Psoas muscle (tissue), 7 donors: ENCODE measurements at regions not wholly inside any gene's neighbourhood (a gene's known extent, or its start where the extent isn't known, plus 50 kb on each side); places are given as distances from the start of the nearest gene placed in this dataset.

Experiments
- ATAC-seq, 4 donors: fragments of 200-7000 bp; cut with Tn5 transposase; one replicate each; pipeline ENCODE4 v1.9.1; 2020; ENCODE audit warnings: moderate library complexity in 3 of 4, mild to moderate bottlenecking in 2 of 4
- DNase-seq, 2 donors: peaks; one replicate each; pipeline ENCODE4 v3.0.0-alpha.2; 2020
- H3K27ac ChIP-seq: fragments of 200-600 bp; one replicate; pipeline ENCODE4 v1.8.0; 2022
- H3K27me3 ChIP-seq, 3 donors: fragments of 200-600 bp in 1 of 3; one replicate each; pipeline versions ENCODE4 v1.6.1 to v1.8.0; 2013 to 2022; ENCODE audit warnings: low read length in 2 of 3, mild to moderate bottlenecking in 2 of 3, moderate library complexity in 1 of 3; ENCODE audit not compliant: insufficient read depth in 3 of 3
- H3K36me3 ChIP-seq, 2 donors: fragments of 200-600 bp in 1 of 2; one replicate each; pipeline versions ENCODE4 v1.6.1 to v1.8.0; 2013 to 2022; ENCODE audit warnings: low read depth in 1 of 2, mild to moderate bottlenecking in 1 of 2, moderate library complexity in 1 of 2; ENCODE audit not compliant: insufficient read depth in 1 of 2
- H3K4me1 ChIP-seq: fragments of 200-600 bp; one replicate; pipeline ENCODE4 v1.8.0; 2022
- H3K4me3 ChIP-seq: fragments of 200-600 bp; one replicate; pipeline ENCODE4 v1.8.0; 2022; ENCODE audit warnings: mild to moderate bottlenecking
- H3K9me3 ChIP-seq: fragments of 200-600 bp; one replicate; pipeline ENCODE4 v1.8.0; 2022
- WGBS, 3 donors: extraction: QIAGEN DNeasy Blood & Tissue Kit; methylation state at CpG; one replicate each; pipeline versions ENCODE4 v1.1.6 to v1.1.7; 2013; 5-methylcytosine and 5-hydroxymethylcytosine counted together
- intact Hi-C, 2 donors: fragments of 100-400 bp; cut with DNase I; formaldehyde crosslinking; loops; one replicate each; pipeline versions ENCODE4 v1.11.0 to v1.14.2; 2022
- TF ChIP-seq, protein P1 (sequence below): fragments of 200-600 bp; IDR thresholded peaks from one replicate; pipeline ENCODE4 v1.8.0; 2022; ENCODE audit warnings: antibody characterized with exemption
- donor health status: healthy with polysubstance abuse.
- donor health status: DM: no; HTN: no; CAD: no; lungs with moderate emphysema.
- donor health status: Bipolar disorder and iron deficiency.
- donor health status: healthy.
- donor health status: DM: yes; HTN: yes; CAD: no.
- donor health status: DM: no; HTN: no; CAD: no.
- donor health status: DM: yes; HTN: yes; CAD: no.

DNA sequence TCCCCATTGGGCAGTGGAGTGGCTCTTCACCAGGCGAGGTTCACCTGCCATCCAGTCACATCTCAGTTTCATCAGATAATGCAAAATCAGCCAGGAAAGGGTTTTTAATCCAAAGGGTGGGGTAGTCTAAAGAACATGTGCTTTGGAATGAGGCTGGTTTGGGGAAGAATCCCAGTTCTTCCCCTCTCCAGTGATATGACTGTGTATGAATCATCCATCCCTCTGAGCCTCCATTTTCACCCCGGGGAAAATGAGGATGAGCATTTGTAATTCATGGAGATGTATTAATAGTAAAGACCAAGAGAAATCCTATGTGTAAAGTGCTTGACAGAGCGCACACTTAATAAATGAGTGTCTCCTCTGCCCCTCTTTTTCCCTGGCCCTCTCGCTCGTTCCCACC is 215.1 kb upstream of the FGGY start:
- TF ChIP-seq, protein P1, sequence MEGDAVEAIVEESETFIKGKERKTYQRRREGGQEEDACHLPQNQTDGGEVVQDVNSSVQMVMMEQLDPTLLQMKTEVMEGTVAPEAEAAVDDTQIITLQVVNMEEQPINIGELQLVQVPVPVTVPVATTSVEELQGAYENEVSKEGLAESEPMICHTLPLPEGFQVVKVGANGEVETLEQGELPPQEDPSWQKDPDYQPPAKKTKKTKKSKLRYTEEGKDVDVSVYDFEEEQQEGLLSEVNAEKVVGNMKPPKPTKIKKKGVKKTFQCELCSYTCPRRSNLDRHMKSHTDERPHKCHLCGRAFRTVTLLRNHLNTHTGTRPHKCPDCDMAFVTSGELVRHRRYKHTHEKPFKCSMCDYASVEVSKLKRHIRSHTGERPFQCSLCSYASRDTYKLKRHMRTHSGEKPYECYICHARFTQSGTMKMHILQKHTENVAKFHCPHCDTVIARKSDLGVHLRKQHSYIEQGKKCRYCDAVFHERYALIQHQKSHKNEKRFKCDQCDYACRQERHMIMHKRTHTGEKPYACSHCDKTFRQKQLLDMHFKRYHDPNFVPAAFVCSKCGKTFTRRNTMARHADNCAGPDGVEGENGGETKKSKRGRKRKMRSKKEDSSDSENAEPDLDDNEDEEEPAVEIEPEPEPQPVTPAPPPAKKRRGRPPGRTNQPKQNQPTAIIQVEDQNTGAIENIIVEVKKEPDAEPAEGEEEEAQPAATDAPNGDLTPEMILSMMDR, result no peak
- peaks cover 12% of the 10 kb centered on the region for H3K4me1 ChIP-seq
- no peak for ATAC-seq
- 91 to 96% (median 93%) methylated on average over 5 of the region's 5 CpGs for WGBS, 3 donors
- H3K36me3 ChIP-seq, result no peaks in the 10 kb centered on the region
- no peaks in the 10 kb centered on the region for H3K9me3 ChIP-seq
- intact Hi-C loops, result no loop called here
- H3K27me3 ChIP-seq, result no peaks in the 10 kb centered on the region
- no peak overlapping the region for H3K27ac ChIP-seq
- H3K4me3 ChIP-seq, result no peak overlapping the region
- no peak for DNase-seq

DNA sequence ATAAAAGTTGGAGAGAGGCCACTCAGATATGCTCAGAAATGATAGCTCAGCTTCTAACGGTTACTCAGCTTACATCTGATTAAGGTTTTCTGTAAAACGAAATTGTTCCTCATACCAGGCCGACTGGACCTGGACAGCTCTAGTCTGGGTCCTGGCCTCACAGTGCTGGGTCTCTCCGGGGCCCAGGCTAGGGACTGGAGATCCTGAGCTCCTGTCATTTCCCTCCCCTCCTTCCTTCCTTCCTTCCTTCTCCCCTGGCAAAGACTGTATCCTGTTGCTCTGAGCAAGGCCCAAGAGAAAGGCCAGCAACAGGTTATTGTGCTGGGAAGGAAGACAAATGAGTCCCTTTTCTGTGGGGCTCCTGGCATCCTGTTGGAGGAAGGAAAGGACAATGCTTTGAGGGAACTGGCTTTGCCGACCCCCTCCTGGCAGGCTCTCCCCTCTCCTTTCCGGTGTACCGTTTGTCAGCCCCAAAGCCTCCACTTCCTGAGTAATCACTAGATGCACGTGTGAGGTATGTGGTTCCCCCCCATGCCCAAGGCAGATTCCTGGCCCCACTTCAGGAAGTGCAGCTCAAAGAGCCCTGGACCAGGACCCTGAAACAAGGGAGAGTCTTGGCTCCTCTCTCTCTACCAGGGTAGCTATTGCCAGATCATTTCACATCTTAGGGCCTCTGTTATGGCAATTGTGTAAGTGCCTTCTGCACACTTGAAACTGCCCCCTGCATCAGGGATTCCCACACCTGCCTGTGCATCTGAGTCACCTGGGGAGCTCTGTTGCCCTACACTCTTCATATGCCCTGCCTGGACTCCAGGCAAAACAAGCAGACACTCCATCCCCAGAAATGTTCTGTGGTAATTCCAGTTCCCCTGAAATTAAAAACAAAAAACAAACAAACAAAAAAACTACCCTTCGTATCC is 212.7 kb upstream of the FGGY start:
- Histone ChIP-seq H3K36me3 (no peaks in the 10 kb centered on the region), H3K4me1 (peaks cover 12% of the 10 kb centered on the region), H3K27ac (no peak overlapping the region), H3K4me3 (no peak overlapping the region), H3K9me3 (no peaks in the 10 kb centered on the region), H3K27me3 (no peaks in the 10 kb centered on the region)
- intact Hi-C loops, result no loop called here
- ATAC-seq (peak in 3 of 4 donors; percentile 50 to 67 (median 62)), DNase-seq (peak in 1 of 2 donors; percentile 30)
- WGBS, 3 donors, result 37 to 49% (median 40%) methylated on average over 9 of the region's 9 CpGs
- TF ChIP-seq, protein P1, result no peak

DNA sequence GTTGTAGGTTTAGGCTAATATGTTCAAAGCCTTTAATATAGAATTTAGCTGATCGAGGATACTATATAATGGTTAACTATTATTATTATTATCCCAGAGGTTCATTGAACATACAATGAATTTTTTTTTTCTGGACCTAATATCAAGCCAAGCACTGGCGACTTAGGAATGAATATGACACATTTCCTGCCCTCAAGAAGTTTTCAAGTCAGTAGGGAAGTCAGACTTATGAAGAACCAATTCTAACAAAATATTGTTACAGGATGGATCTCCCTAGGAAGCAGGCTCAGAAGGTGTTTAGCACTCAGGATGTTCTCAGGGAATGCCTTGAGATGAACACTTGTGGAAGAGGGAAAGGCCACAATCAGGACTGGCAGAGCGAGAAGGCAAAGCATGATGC is 211.8 kb upstream of the FGGY start:
- Histone ChIP-seq H3K27me3 (no peaks in the 10 kb centered on the region), H3K4me3 (no peak overlapping the region), H3K9me3 (peaks cover 7% of the 10 kb centered on the region), H3K36me3 (no peaks in the 10 kb centered on the region), H3K4me1 (peaks cover 12% of the 10 kb centered on the region), H3K27ac (no peak overlapping the region)
- 86 to 91% (median 89%) methylated on average over 3 of the region's 3 CpGs for WGBS, 3 donors
- ATAC-seq (no peak), DNase-seq (no peak)
- intact Hi-C loops, result no loop called here
- TF ChIP-seq, protein P1, result no peak

DNA sequence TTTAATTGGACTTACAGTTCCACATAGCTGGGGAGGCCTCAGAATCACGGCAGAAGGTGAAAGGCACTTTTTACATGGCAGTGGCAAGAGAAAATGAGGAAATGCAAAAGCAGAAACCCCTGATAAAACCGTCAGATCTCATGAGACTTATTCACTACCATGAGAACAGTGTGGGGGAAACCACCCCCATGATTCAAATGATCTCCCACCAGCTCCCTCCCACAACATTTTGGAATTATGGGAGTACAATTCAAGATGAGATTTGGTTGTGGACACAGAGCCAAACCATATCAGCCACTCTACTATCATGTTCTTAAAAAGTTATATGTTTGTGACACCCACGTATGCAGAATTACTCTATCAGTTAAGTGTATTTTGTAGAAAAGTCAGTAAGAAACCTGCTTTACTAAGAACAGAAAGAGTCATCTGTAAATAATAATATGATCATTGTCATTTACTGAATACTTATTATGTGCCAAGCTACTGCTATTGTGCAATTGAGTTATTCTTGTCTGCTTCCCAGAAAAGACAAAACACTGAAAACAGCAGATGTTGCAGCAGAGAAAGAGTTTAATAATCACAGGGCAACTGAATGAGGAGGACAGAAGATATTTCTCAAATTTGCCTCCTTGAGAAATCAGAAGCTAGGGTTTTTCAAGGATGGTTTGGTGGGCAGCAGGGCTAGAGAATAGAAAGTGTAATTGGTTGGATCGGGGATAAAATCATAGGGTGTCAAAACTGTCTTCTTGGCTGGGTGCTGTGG is 207.7 kb upstream of the FGGY start:
- 88 to 95% (median 92%) methylated on average over 4 of the region's 4 CpGs for WGBS, 3 donors
- H3K4me1 ChIP-seq, result peaks cover 5% of the 10 kb centered on the region
- ATAC-seq (no peak), DNase-seq (no peak)
- no peaks in the 10 kb centered on the region for H3K27me3 ChIP-seq
- TF ChIP-seq, protein P1, result no peak
- intact Hi-C loops, result no loop called here
- no peak overlapping the region for H3K27ac ChIP-seq
- H3K9me3 ChIP-seq, result peaks cover 7% of the 10 kb centered on the region
- H3K36me3 ChIP-seq, result no peaks in the 10 kb centered on the region
- H3K4me3 ChIP-seq, result no peak overlapping the region
